HG03108 (cell line): ENCODE measurements at regions not wholly inside any gene's neighbourhood (a gene's known extent, or its start where the extent isn't known, plus 50 kb on each side); places are given as distances from the start of the nearest gene placed in this dataset.
A peak's percentile ranks its signal among the peaks of the same experiment; 100 is the strongest.

Source experiments
- ATAC-seq: cut with Tn5 transposase; IDR thresholded peaks from one replicate; pipeline ENCODE4 v1.9.1; 2021; ENCODE audit warnings: moderate library complexity; ENCODE audit not compliant: unreplicated experiment

GRCh38 chr1:178973652-178974101 is 52.0 kb upstream of the FAM20B start:
- ATAC-seq: peak; percentile 46
